WI38 (cell line): ENCODE measurements at regions not wholly inside any gene's neighbourhood (a gene's known extent, or its start where the extent isn't known, plus 50 kb on each side); places are given as distances from the start of the nearest gene placed in this dataset.

Experiments used
- H3K4me3 ChIP-seq: 2 replicates; pipeline ENCODE4 v1.5.1; 2011; ENCODE audit warnings: low read depth, mild to moderate bottlenecking, control low read depth, low read length
- TF ChIP-seq, protein P1 (sequence below): IDR thresholded peaks from 2 replicates; pipeline ENCODE4 v1.5.1; 2012; ENCODE audit warnings: low read depth, mild to moderate bottlenecking, control low read depth, low read length

- no peak overlapping the region for H3K4me3 ChIP-seq
- TF ChIP-seq, protein P1, sequence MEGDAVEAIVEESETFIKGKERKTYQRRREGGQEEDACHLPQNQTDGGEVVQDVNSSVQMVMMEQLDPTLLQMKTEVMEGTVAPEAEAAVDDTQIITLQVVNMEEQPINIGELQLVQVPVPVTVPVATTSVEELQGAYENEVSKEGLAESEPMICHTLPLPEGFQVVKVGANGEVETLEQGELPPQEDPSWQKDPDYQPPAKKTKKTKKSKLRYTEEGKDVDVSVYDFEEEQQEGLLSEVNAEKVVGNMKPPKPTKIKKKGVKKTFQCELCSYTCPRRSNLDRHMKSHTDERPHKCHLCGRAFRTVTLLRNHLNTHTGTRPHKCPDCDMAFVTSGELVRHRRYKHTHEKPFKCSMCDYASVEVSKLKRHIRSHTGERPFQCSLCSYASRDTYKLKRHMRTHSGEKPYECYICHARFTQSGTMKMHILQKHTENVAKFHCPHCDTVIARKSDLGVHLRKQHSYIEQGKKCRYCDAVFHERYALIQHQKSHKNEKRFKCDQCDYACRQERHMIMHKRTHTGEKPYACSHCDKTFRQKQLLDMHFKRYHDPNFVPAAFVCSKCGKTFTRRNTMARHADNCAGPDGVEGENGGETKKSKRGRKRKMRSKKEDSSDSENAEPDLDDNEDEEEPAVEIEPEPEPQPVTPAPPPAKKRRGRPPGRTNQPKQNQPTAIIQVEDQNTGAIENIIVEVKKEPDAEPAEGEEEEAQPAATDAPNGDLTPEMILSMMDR: no peak
Measured at GRCh38 chr13:109285586-109285985, 500.8 kb downstream of the IRS2 start.

GRCh38 chr13:109281903-109282635, 504.3 kb downstream of the IRS2 start:
- TF ChIP-seq, protein P1: no peak

GRCh38 chr13:109281017-109281902, 505.1 kb downstream of the IRS2 start:
- no peak overlapping the region for H3K4me3 ChIP-seq
- TF ChIP-seq, protein P1: no peak

More at GRCh38 chr13:109281903-109282635, 504.3 kb downstream of the IRS2 start:
- H3K4me3 ChIP-seq: no peak overlapping the region

GRCh38 chr13:109276261-109276660, 510.1 kb downstream of the IRS2 start:
- H3K4me3 ChIP-seq: no peak overlapping the region
- TF ChIP-seq, protein P1: no peak

GRCh38 chr13:109275852-109276251, 510.5 kb downstream of the IRS2 start:
- TF ChIP-seq, protein P1: no peak
- H3K4me3 ChIP-seq: no peak overlapping the region

DNA sequence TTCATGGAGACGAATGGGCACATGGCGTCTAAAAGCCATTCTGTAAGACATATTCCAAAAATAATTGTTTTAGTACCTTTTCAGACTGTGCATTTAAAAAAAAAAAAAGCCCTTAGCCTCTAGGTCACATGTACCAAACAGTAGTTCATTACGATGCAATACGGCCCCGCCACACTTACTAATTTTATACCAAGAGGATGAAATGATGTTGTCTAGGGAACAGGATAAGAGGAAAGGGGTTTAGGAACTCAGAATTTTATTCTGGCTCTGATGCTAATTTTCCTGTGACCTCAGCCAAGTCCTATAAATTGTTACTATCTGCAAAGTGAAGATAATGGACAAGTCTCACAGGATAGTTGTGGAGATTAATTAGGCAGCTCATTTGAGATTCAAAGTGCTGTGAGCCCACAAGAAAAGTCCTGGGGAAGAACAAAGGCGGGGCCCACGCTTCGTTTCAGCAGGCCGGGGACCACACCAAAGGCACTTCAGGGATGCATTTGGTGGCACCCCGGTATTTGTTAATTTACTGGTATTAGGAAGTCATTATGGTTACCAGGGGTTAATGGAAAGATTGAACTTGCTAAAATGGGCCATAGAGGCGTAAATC, 511.1 kb downstream of the IRS2 start:
- TF ChIP-seq, protein P1: no peak
- H3K4me3 ChIP-seq: no peak overlapping the region
